CD4-positive, alpha-beta T cell treated with Interleukin-6 for 4 hours (primary cell): ENCODE measurements at regions not wholly inside any gene's neighbourhood (a gene's known extent, or its start where the extent isn't known, plus 50 kb on each side); places are given as distances from the start of the nearest gene placed in this dataset.
"Not testable (repeated sequence)": the region's sequence is repeated elsewhere in the genome, so short reads cannot be mapped to it uniquely, and the experiment has no call there.

Experiments
- DNase-seq: peaks from one replicate; pipeline ENCODE4 v3.0.0-alpha.2; 2020; ENCODE audit warnings: mixed read lengths

- DNase-seq = peak; percentile 40
Observed at GRCh38 chr12:91778091-91778832, 367.4 kb downstream of the BTG1 start.

GRCh38 chr12:91777268-91777992 lies 368.2 kb downstream of the BTG1 start:
- DNase-seq = no peak

GRCh38 chr12:91774434-91774921 lies 371.2 kb downstream of the BTG1 start:
- DNase-seq = peak; percentile 12

GRCh38 chr12:91773749-91774429 lies 371.8 kb downstream of the BTG1 start:
- DNase-seq = no peak

GRCh38 chr12:91772411-91772810 lies 373.2 kb downstream of the BTG1 start:
- no peak for DNase-seq

GRCh38 chr12:91769736-91770135 lies 375.9 kb downstream of the BTG1 start:
- no peak for DNase-seq

- DNase-seq = no peak
Observed at GRCh38 chr12:91767237-91767636, 378.4 kb downstream of the BTG1 start.

GRCh38 chr12:91766454-91766853 lies 379.2 kb downstream of the BTG1 start:
- no peak for DNase-seq

GRCh38 chr12:91763654-91764370 lies 381.8 kb downstream of the BTG1 start:
- DNase-seq = no peak

GRCh38 chr12:91753649-91754048 lies 392.0 kb downstream of the BTG1 start:
- no peak for DNase-seq

GRCh38 chr12:91746976-91747375 lies 398.7 kb downstream of the BTG1 start:
- DNase-seq = no peak

GRCh38 chr12:91744597-91744996 lies 401.0 kb downstream of the BTG1 start:
- DNase-seq = peak; percentile 1

- DNase-seq = no peak
Observed at GRCh38 chr12:91743704-91744321, 401.8 kb downstream of the BTG1 start.

GRCh38 chr12:91743280-91743679 lies 402.4 kb downstream of the BTG1 start:
- DNase-seq = no peak

GRCh38 chr12:91741932-91742331 lies 403.7 kb downstream of the BTG1 start:
- no peak for DNase-seq

GRCh38 chr12:91733846-91734245 lies 411.8 kb downstream of the BTG1 start:
- DNase-seq = not testable (repeated sequence)

- DNase-seq = no peak
Observed at GRCh38 chr12:91732086-91732485, 413.6 kb downstream of the BTG1 start.

- DNase-seq = no peak
Observed at GRCh38 chr12:91729543-91729942, 416.1 kb downstream of the BTG1 start.

GRCh38 chr12:91723191-91723590 lies 422.5 kb downstream of the BTG1 start:
- no peak for DNase-seq

- no peak for DNase-seq
Observed at GRCh38 chr12:91722072-91722471, 423.6 kb downstream of the BTG1 start.

GRCh38 chr12:91721023-91721422 lies 424.6 kb downstream of the BTG1 start:
- no peak for DNase-seq

- no peak for DNase-seq
Observed at GRCh38 chr12:91718326-91718725, 427.3 kb downstream of the BTG1 start.

GRCh38 chr12:91717804-91718203 lies 427.8 kb downstream of the BTG1 start:
- DNase-seq = no peak
